SU-DHL-6 (cell line): ENCODE measurements at regions not wholly inside any gene's neighbourhood (a gene's known extent, or its start where the extent isn't known, plus 50 kb on each side); places are given as distances from the start of the nearest gene placed in this dataset.

Experiments
- H2AFZ ChIP-seq: fragments of 200-600 bp; sonication (generic); 2 replicates; pipeline ENCODE4 v1.6.1; 2014; ENCODE audit warnings: low read depth, mild to moderate bottlenecking, moderate library complexity, mixed read lengths, antibody characterized with exemption, low read length; ENCODE audit not compliant: severe bottlenecking
- H3F3A ChIP-seq: fragments of 200-600 bp; shearing (Covaris generic); 2 replicates; pipeline ENCODE4 v1.6.0; 2016; ENCODE audit warnings: antibody characterized with exemption, mild to moderate bottlenecking; ENCODE audit not compliant: insufficient read depth
- H3K27ac ChIP-seq: fragments of 200-600 bp; sonication (generic); 2 replicates; pipeline ENCODE4 v1.5.1; 2016; ENCODE audit warnings: low read depth, mild to moderate bottlenecking, low read length, moderate library complexity, mixed read lengths
- H3K27me3 ChIP-seq: fragments of 200-600 bp; sonication (generic), shearing (Covaris generic); 2 replicates; pipeline ENCODE4 v1.6.0; 2014; ENCODE audit warnings: mild to moderate bottlenecking, low read length
- H3K36me3 ChIP-seq: fragments of 200-600 bp; sonication (generic); 2 replicates; pipeline ENCODE4 v1.6.1; 2014; ENCODE audit warnings: mild to moderate bottlenecking, low read length, mixed read lengths
- H3K4me2 ChIP-seq: fragments of 300-600, 200-600 bp; shearing (Covaris generic), sonication (generic); 2 replicates; pipeline ENCODE4 v1.6.0; 2014; ENCODE audit warnings: low read length, low read depth, mild to moderate bottlenecking; ENCODE audit not compliant: poor library complexity, severe bottlenecking
- H3K4me3 ChIP-seq: fragments of 200-600 bp; sonication (generic); 2 replicates; pipeline ENCODE4 v1.5.1; 2014; ENCODE audit warnings: antibody characterized with exemption, low read length, mild to moderate bottlenecking, mixed read lengths; ENCODE audit not compliant: insufficient read depth, poor library complexity, severe bottlenecking
- H3K79me2 ChIP-seq: fragments of 200-600 bp; sonication (generic); 2 replicates; pipeline ENCODE4 v1.6.1; 2014; ENCODE audit warnings: mild to moderate bottlenecking, low read length, moderate library complexity; ENCODE audit not compliant: insufficient read depth
- H3K9ac ChIP-seq: fragments of 200-600 bp; sonication (generic); 2 replicates; pipeline ENCODE4 v1.7.0; 2014; ENCODE audit warnings: mild to moderate bottlenecking, low read length
- H3K9me2 ChIP-seq: fragments of 200-600 bp; sonication (generic); replicated peaks from 2 replicates; pipeline ENCODE4 v1.6.1; 2014; ENCODE audit warnings: low read length; ENCODE audit not compliant: insufficient read depth
- H3K9me3 ChIP-seq: fragments of 200-600 bp; sonication (generic); 2 replicates; pipeline ENCODE4 v1.6.1; 2014; ENCODE audit warnings: low read length, mixed read lengths; ENCODE audit not compliant: insufficient read depth
- H4K20me1 ChIP-seq: fragments of 200-600 bp; sonication (generic); 2 replicates; pipeline ENCODE4 v1.6.1; 2014; ENCODE audit warnings: low read depth, mild to moderate bottlenecking, antibody characterized with exemption, low read length, moderate library complexity, mixed read lengths
- EZH2phosphoT487 ChIP-seq: fragments of 200-600 bp; sonication (generic), shearing (Covaris generic); conservative IDR thresholded peaks from 2 replicates; pipeline ENCODE4 v1.6.1; 2018; ENCODE audit warnings: mild to moderate bottlenecking, antibody characterized with exemption, low read length, moderate library complexity, mixed read lengths
- TF ChIP-seq, protein P1 (sequence below): fragments of 200-600 bp; sonication (generic); IDR thresholded peaks from one replicate; pipeline ENCODE4 v1.5.1; 2017; ENCODE audit warnings: antibody characterized with exemption, mild to moderate bottlenecking, low read length, moderate library complexity; ENCODE audit not compliant: insufficient read depth, poor library complexity, severe bottlenecking

- Histone ChIP-seq H3K27ac (no peak overlapping the region), H2AFZ (no peak overlapping the region)
Measured at GRCh38 chr12:116358893-116359761, 81.6 kb upstream of the MED13L start.

GRCh38 chr12:116360579-116361413 lies 83.3 kb upstream of the MED13L start:
- TF ChIP-seq, protein P1, sequence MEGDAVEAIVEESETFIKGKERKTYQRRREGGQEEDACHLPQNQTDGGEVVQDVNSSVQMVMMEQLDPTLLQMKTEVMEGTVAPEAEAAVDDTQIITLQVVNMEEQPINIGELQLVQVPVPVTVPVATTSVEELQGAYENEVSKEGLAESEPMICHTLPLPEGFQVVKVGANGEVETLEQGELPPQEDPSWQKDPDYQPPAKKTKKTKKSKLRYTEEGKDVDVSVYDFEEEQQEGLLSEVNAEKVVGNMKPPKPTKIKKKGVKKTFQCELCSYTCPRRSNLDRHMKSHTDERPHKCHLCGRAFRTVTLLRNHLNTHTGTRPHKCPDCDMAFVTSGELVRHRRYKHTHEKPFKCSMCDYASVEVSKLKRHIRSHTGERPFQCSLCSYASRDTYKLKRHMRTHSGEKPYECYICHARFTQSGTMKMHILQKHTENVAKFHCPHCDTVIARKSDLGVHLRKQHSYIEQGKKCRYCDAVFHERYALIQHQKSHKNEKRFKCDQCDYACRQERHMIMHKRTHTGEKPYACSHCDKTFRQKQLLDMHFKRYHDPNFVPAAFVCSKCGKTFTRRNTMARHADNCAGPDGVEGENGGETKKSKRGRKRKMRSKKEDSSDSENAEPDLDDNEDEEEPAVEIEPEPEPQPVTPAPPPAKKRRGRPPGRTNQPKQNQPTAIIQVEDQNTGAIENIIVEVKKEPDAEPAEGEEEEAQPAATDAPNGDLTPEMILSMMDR = no peak
- no peak for TF ChIP-seq EZH2phosphoT487
- H3K9ac ChIP-seq = no peak overlapping the region
- H3K27me3 ChIP-seq = no peaks in the 10 kb centered on the region
- no peaks in the 10 kb centered on the region for H3K9me2 ChIP-seq
- H2AFZ ChIP-seq = no peak overlapping the region
- H3K79me2 ChIP-seq = no peaks in the 10 kb centered on the region
- H3K9me3 ChIP-seq = no peaks in the 10 kb centered on the region
- H3K27ac ChIP-seq = no peak overlapping the region
- H3F3A ChIP-seq = no peaks in the 10 kb centered on the region
- H3K4me2 ChIP-seq = no peak overlapping the region
- H3K4me3 ChIP-seq = no peak overlapping the region
- no peaks in the 10 kb centered on the region for H4K20me1 ChIP-seq
- H3K36me3 ChIP-seq = no peaks in the 10 kb centered on the region

More at GRCh38 chr12:116358893-116359761, 81.6 kb upstream of the MED13L start:
- no peak overlapping the region for H3K9ac ChIP-seq
- H3K9me3 ChIP-seq = no peaks in the 10 kb centered on the region
- no peaks in the 10 kb centered on the region for H3K27me3 ChIP-seq
- no peaks in the 10 kb centered on the region for H4K20me1 ChIP-seq
- no peak overlapping the region for H3K4me3 ChIP-seq
- no peaks in the 10 kb centered on the region for H3K79me2 ChIP-seq
- H3K4me2 ChIP-seq = no peak overlapping the region
- no peaks in the 10 kb centered on the region for H3K9me2 ChIP-seq
- H3F3A ChIP-seq = no peaks in the 10 kb centered on the region
- TF ChIP-seq EZH2phosphoT487 = no peak
- TF ChIP-seq, protein P1 = no peak
- H3K36me3 ChIP-seq = no peaks in the 10 kb centered on the region

DNA sequence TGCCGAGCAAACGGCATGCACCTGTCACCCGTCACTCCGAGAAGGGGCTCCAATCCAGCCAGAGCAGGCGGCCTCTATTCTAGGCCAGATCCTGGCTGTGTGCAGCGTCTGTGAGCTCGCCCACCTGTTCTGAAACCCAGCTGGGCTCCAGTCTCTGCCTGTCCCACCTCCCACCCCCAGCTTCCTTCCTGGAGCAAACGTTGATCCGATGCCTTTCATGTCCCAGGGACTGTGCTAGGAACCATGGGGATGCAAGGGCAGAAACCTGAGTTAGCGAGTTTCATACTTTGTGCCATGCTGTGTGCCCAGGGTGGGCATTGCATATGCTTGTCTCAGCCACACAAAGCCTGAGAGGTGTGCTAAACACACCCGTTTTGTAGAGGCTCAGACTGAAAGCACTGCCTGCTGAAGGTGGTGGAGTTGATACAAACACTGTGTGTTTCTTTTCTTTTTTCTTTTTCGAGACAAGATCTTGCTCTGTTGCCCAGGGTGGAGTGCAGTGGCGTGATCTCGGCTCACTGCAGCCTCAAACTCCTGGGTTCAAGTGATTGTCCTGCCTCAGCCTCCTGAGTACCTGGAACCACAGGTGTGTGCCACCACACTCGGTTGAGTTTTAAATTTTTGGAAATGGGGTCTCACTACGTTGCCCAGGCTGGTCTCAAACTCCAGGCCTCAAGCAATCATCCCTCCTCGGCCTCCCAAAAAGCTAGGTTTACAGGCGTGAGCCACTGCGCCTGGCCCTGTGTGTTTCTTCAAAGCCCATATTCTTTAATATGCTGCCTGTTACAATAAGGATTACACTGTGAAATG lies 84.1 kb upstream of the MED13L start:
- no peaks in the 10 kb centered on the region for H4K20me1 ChIP-seq
- no peaks in the 10 kb centered on the region for H3K9me2 ChIP-seq
- H3K4me3 ChIP-seq = no peak overlapping the region
- H3K9ac ChIP-seq = no peak overlapping the region
- no peak for TF ChIP-seq EZH2phosphoT487
- H2AFZ ChIP-seq = no peak overlapping the region
- H3K4me2 ChIP-seq = no peak overlapping the region
- no peaks in the 10 kb centered on the region for H3K79me2 ChIP-seq
- no peaks in the 10 kb centered on the region for H3K9me3 ChIP-seq
- no peaks in the 10 kb centered on the region for H3F3A ChIP-seq
- no peaks in the 10 kb centered on the region for H3K36me3 ChIP-seq
- no peaks in the 10 kb centered on the region for H3K27me3 ChIP-seq
- no peak overlapping the region for H3K27ac ChIP-seq
